Stimulated activated effector memory CD8-positive, alpha-beta T cell treated with anti-CD3 and anti-CD28 coated beads, Interleukin-12 subunit alpha, Interleukin-12 subunit beta, amount 100 ng/mL, for 72 hours (primary cell): ENCODE measurements at regions not wholly inside any gene's neighbourhood (a gene's known extent, or its start where the extent isn't known, plus 50 kb on each side); places are given as distances from the start of the nearest gene placed in this dataset.
A peak's percentile ranks its signal among the peaks of the same experiment; 100 is the strongest.
"Not testable (repeated sequence)": the region's sequence is repeated elsewhere in the genome, so short reads cannot be mapped to it uniquely, and the experiment has no call there.

Experiments
- ATAC-seq: fragments of 150-1000 bp; cut with Tn5 transposase; 2 replicates; pipeline ENCODE4 v1.10.0; 2021
- DNase-seq, 2 donors: peaks; one replicate each; pipeline ENCODE4 v3.0.0; 2021 to 2022; ENCODE audit warnings: low spot score in 2 of 2
- H3K27ac Mint-ChIP-seq: one replicate; pipeline ENCODE4 v1.8.0; 2022; ENCODE audit warnings: mild to moderate bottlenecking, mixed read lengths
- H3K36me3 Mint-ChIP-seq: one replicate; pipeline ENCODE4 v1.8.0; 2022; ENCODE audit warnings: mild to moderate bottlenecking, mixed read lengths
- H3K4me1 Mint-ChIP-seq: one replicate; pipeline ENCODE4 v1.8.0; 2022; ENCODE audit warnings: mixed read lengths
- H3K4me3 Mint-ChIP-seq: one replicate; pipeline ENCODE4 v1.8.0; 2022; ENCODE audit warnings: mild to moderate bottlenecking, mixed read lengths
- H3K9me3 Mint-ChIP-seq: one replicate; pipeline ENCODE4 v1.8.0; 2022; ENCODE audit warnings: mixed read lengths

DNA sequence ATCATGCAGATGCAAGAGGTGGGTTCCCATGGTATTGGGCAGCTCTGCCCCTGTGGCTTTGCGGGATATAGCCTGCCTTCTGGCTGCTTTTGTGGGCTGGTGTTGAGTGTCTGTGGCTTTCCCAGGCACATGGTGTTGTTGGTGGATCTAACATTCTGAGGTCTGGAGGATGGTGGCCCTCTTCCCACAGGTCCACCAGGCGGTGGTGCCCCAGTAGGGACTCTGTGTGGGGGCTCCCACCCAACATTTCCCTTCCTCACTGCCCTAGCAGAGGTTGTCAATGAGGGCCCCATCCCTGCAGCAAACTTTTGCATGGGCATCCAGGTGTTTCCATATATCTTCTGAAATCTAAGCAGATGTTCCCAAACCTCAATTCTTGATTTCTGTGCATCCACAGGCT is 420.5 kb upstream of the TPTE start:
- not testable (repeated sequence) for H3K36me3 Mint-ChIP-seq, H3K4me3 Mint-ChIP-seq, H3K27ac Mint-ChIP-seq, H3K9me3 Mint-ChIP-seq, DNase-seq, H3K4me1 Mint-ChIP-seq, ATAC-seq

DNA sequence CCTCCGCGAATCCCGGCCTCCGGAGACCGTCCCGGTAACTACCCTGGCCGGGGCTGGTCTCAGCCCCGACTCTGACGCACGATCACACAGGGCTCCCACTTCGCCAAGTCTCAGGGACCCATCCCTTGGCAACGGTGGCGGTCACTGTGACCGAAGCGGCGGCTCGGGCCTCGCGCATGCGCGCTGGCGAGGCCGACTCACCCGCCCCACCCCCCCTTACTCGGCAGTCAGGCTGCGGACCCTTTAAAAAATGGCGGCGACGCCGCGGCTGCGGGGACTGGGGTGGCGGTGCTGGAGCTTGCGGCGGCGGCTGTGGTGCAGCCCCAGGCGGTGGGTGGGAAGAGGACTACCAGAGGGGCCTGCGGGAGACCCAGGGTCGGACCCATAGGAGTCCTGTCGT is 402.0 kb upstream of the TPTE start:
- H3K4me1 Mint-ChIP-seq, result not testable (repeated sequence)

DNA sequence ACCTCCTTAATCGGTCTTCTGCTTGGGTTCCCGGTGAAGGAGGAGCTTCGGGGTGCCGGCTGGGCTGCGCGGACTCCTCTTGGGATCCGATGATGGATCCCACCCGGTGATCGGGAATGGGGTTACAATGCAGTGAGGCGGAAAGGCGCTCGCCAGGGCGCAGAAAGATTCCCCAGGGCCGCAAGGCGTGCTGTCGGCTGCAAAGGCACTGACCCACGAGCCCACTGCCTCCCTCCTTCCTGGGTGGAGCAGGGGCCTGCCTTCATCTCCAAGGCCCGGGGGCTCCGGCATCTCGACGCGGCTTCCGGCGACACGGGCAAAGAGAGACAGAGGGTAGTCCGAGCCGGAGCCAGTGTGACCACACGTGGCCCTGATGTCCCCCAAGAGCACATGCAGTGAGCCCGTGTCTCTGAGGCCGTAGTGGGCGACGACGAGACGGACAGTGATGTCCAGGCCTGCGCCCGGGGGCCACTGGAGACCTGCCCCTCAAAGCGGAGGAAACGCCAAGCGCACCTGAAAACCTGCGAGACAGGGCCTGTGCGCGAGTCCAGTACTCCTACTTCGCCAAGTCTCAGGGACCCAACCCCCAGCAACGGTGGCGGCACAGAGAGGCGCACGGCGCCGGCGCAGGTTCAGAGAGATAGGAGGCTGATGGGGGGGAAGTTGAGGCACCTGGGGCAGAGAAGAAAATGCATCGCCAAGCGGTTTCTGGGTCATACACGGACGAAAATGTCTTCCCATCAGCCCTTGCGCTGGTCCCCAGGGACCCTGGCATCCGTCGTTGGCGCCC is 401.4 kb upstream of the TPTE start:
- H3K36me3 Mint-ChIP-seq, H3K4me3 Mint-ChIP-seq, ATAC-seq: not testable (repeated sequence)

More for the DNA sequence above, 402.0 kb upstream of the TPTE start:
- H3K4me3 Mint-ChIP-seq, ATAC-seq, H3K9me3 Mint-ChIP-seq, H3K27ac Mint-ChIP-seq, H3K36me3 Mint-ChIP-seq, DNase-seq: not testable (repeated sequence)

DNA sequence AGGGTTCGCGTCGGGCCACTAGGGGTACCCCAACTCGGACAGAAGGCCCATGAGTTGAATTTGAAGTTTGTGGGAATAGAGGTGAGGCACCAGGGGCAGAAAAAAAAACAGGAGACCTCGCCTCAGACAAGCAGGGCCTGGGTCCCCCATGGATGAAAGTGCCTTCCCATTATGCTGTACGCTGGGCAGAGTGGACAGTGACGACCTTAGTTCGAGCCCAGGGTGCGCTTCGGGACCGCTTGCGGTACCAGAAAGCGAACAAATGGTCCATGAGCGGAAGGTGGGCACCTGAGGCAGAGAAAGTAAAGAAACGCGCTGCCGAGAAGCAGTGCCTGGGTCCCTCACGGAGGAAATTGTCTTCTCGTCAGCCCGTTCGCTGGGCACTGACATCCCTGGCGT is 400.8 kb upstream of the TPTE start:
- H3K36me3 Mint-ChIP-seq, DNase-seq, H3K27ac Mint-ChIP-seq, ATAC-seq, H3K9me3 Mint-ChIP-seq, H3K4me1 Mint-ChIP-seq, H3K4me3 Mint-ChIP-seq: not testable (repeated sequence)

More for the DNA sequence above, 401.4 kb upstream of the TPTE start:
- not testable (repeated sequence) for H3K27ac Mint-ChIP-seq, H3K4me1 Mint-ChIP-seq, H3K9me3 Mint-ChIP-seq, DNase-seq

DNA sequence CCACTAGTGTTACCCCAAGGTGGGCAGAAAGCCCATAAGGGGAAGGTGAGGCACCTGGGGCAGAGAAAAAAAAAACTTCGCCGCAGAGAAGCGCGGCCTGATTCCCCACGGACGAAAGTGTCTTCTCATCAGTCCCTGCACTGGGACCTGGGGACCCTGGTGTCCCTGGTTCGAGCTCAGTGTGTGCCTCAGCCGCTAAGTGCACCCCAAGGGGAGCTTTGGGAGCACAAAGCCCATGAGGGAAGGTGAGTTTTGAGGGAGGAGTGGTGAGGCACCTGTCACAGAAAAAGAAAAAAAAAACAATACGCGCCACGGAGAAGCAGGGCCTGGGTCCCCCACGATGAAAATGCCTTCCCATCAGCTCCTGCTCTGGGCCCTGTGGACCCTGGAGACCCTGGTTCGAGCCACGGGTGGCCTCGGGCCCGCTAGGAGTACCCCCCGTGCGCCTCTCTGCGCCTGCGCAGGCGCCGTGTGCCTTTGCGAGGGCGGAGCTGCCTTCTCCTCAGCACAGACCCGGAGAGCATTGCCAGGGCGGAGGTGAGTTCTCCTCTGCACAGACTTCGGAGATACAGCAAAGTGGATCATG is 400.3 kb upstream of the TPTE start:
- not testable (repeated sequence) for H3K9me3 Mint-ChIP-seq, ATAC-seq, H3K4me1 Mint-ChIP-seq, DNase-seq, H3K4me3 Mint-ChIP-seq, H3K27ac Mint-ChIP-seq, H3K36me3 Mint-ChIP-seq

DNA sequence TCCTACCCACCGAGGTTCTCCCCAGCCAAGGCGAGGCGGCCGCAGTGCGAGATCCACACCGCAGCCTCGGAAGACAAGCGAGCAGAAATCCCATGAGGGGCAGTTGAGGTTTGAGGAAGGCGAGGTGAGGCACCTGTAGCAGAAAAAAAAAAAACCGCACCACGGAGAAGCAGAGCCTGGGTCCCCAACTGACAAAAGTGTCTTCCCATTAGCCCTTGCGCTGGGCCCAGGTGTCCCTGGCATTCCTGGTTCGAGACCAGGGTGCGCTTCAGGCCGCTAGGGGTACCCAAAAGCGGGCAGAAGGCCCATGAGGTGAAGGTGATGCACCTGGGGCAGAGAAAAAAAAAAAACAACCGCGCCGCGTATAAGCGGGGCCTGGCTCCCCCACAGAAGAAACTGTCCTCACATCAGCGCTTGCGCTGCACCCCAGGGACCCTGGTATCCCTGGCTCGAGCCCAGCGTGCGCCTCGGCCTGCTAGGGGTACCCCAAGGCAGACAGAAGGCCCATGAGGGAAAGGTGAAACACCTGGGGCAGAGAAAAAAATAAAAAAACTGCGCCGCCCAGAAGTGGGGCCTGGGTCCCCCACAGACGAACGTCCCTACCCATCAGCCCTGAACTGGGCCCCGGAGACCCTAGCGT is 399.4 kb upstream of the TPTE start:
- H3K36me3 Mint-ChIP-seq, ATAC-seq, DNase-seq, H3K27ac Mint-ChIP-seq, H3K4me1 Mint-ChIP-seq, H3K4me3 Mint-ChIP-seq, H3K9me3 Mint-ChIP-seq: not testable (repeated sequence)

DNA sequence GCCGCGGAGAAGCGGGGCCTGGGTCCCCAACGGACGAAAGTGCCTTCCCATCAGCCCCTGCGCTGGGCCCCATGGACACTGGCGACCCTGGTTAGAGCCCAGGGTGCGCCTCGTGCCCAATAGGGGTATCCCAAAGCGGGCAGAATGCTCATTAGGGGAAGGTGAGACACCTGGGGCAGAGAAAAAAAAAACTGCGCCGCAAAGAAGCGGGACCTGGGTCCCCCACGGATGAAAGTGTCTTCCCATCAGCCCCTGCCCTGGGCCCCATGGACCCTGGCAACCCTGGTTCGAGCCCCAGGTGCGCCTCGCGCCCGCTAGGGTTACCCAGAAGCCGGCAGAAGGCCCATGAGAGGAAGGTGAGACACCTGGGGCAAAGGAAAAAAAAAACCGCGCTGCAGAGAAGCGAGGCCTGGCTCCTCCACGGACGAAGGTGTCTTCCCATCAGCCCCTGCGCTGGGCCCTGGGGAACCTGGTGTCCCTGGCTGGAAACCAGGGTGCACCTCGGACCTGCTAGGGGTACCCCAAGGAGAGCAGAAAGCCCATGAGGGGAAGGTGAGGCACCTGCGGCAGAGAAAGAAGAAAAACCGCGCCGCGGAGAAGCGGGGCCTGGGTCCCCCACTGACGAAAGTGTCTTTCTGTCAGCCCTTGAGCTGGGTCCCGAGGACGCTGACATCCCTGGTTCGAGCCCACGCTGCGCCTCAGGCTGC is 398.4 kb upstream of the TPTE start:
- peak in 1 of 2 donors; percentile 52 for DNase-seq
- H3K36me3 Mint-ChIP-seq, H3K4me3 Mint-ChIP-seq, H3K4me1 Mint-ChIP-seq, H3K27ac Mint-ChIP-seq, ATAC-seq, H3K9me3 Mint-ChIP-seq: not testable (repeated sequence)

DNA sequence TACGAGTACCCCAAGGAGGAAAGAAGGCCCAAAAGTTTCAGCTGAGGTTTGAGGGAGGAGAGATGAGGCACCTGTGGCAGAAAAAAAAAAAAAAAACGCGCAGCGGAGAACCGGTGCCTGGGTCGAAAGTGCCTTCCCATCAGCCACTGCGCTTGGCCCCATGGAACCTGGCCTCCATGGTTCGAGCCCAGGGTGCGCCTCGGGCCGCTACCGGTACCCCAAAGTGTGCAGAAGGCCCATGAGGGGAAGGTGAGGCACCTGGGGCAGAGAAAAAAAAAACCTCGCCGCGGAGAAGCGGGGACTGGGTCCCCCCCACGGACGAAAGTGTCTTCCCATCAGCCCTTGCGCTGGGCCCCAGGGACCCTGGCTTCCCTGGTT is 397.9 kb upstream of the TPTE start:
- not testable (repeated sequence) for H3K27ac Mint-ChIP-seq, H3K36me3 Mint-ChIP-seq, ATAC-seq, H3K4me1 Mint-ChIP-seq, H3K4me3 Mint-ChIP-seq, H3K9me3 Mint-ChIP-seq, DNase-seq

DNA sequence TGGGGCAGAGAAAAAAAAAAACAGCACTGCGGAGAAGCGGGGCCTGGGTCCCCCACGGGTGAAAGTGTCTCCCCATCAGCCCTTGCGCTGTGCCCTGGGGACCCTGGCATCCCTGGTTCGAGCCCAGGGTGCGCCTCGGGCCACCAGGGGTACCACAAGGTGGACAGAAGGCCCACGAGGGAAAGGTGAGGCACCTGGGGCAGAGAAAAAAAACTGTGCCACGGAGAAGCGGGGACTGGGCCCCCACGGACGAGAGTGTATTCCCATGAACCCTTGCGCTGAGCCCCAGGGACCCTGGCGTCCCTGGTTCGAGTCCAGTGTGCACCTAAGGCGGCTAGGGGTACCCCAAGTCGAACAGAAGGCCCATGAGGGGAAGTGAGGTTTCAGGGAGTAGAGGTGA is 395.8 kb upstream of the TPTE start:
- H3K4me1 Mint-ChIP-seq, H3K27ac Mint-ChIP-seq, H3K36me3 Mint-ChIP-seq, H3K4me3 Mint-ChIP-seq, DNase-seq, H3K9me3 Mint-ChIP-seq, ATAC-seq: not testable (repeated sequence)

DNA sequence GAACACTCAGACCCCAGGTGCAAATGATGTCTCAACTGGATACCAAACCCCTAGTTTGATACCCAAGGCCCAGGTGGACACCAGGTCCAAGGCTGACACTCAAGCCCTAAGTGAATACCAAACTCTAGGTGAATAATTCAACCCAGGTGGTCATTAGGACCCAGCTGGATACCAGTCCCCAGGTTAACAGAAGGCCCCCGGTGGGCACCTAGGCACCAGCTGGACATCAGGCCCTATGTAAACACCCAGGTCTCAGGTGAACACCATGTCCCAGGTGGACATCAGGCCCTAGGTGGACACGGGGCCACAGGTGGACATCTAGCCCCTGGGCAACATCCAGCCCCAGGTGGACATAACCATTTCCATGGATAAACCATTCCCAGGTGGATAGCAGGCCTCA is 387.3 kb upstream of the TPTE start:
- not testable (repeated sequence) for H3K4me1 Mint-ChIP-seq, H3K36me3 Mint-ChIP-seq, H3K9me3 Mint-ChIP-seq, ATAC-seq, H3K4me3 Mint-ChIP-seq, DNase-seq, H3K27ac Mint-ChIP-seq

DNA sequence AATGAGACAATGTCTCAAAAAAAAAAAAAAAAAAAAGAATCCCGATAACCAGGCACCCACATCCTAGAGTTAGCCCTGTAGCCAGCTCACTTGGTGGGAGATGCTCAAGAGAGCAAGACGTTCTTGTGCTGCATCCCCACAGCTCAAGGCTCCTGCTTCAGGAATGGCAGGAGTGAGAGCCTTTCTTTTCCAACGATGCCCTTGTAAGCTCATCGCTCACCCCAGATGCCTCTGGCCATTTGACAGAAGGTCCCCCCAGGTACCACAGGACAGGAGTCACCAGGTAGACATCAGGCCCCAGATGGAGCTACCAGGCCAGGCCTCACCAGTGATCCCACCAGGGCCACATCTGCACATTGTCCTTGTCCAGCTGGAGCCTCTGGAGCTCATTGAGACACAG is 385.5 kb upstream of the TPTE start:
- not testable (repeated sequence) for DNase-seq, ATAC-seq, H3K36me3 Mint-ChIP-seq, H3K9me3 Mint-ChIP-seq, H3K27ac Mint-ChIP-seq, H3K4me1 Mint-ChIP-seq, H3K4me3 Mint-ChIP-seq

DNA sequence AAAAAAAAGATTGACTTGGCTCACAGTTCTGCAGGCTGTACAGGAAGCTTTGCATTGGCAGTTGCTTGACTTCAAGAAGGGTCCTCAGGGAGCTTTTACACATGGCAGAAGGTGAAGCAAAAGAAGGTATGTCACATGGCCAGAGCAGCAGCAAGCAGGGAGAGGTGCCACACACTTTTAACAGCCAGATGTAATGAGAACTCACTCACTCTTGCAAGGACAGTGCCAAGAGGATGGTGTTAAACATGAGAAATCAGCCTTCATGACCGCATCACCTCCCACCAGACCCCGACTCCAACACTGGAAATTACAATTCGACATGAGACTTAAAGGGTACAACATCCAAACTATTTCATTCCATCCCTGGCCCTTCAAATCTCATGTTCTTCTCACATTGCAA is 367.2 kb upstream of the TPTE start:
- H3K27ac Mint-ChIP-seq, H3K4me3 Mint-ChIP-seq, DNase-seq, H3K4me1 Mint-ChIP-seq, H3K36me3 Mint-ChIP-seq, H3K9me3 Mint-ChIP-seq, ATAC-seq: not testable (repeated sequence)
